HG02571 (cell line): ENCODE measurements at regions not wholly inside any gene's neighbourhood (a gene's known extent, or its start where the extent isn't known, plus 50 kb on each side); places are given as distances from the start of the nearest gene placed in this dataset.

Source experiments
- ATAC-seq: cut with Tn5 transposase; IDR thresholded peaks from one replicate; pipeline ENCODE4 v1.9.1; 2021; ENCODE audit warnings: mild to moderate bottlenecking, moderate library complexity; ENCODE audit not compliant: unreplicated experiment

DNA sequence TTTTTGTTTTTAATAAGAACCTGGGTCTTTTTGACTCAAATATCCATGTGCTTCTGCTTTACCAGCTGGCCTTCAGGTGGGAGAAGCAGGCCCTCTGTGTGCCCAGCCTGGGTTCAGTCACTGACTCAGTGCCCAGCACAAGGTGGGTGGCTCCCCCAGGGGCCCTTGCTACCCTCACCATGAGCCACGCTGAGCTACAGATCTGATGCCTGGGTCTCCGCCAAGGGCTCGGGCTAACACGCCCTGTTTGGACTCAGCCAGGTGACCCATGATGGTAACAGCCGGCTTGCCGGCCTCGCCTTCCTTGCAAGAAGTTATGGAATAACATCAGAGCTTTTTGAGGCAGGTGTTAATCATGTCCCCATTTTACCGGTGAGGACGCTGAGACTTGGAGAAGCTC, 109.5 kb upstream of the NLRP1 start:
- ATAC-seq: no peak

DNA sequence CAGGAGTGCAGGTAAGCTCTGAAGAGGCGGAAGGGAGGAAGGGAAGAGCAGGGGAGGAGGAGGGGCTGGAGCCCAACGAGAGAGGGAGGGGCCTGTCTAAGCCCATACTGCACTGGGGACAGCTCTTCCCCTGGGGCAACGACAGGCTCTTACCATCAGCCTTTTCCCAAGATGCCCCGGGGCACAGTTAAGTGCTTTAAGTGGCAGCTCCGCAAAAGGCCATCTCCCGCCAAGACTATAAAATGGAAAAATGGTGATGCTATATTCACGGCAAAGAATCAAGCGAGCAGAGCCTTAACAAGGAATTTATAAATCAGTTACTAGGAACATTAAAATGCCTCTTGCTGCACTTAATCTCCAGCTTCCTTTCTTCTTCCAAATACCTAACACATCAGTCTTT, 110.2 kb upstream of the NLRP1 start:
- no peak for ATAC-seq

DNA sequence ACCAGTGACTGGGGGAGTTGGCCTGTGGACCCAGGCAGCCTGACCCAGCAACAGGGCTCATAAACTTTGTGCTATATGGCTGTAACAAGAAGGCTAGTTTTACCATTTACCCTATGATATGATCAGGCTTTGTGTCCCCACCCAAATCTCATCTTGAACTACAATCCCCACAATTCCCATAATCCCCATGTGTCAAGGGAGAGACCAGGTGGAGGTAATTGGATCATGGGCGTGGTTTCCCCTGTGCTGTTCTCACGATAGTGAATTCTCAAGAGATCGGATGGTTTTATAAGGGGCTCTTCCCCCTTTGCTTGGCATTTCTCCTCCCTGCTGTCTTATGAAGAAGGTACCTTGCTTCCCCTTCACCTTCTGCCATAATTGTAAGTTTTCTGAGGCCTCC, 111.2 kb upstream of the NLRP1 start:
- ATAC-seq: no peak

DNA sequence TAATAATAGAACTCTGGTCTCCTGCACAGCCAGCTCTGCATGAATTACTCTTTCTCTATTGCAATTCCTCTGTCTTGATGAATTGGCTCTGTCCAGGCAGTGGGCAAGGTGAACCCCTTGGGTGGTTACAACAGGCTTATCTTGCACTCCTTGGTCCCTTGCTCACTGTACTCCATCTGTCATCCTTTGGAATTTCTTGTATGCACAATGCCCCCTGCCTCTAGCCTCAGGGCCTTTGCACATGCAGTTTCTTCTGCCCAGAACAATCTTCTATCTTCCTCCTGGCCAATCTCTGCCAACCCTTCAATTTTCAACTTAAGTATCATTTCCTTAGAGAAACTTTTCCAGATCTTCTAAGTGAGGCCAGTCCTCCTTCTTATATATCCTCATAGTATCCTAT, 114.7 kb upstream of the NLRP1 start:
- no peak for ATAC-seq

DNA sequence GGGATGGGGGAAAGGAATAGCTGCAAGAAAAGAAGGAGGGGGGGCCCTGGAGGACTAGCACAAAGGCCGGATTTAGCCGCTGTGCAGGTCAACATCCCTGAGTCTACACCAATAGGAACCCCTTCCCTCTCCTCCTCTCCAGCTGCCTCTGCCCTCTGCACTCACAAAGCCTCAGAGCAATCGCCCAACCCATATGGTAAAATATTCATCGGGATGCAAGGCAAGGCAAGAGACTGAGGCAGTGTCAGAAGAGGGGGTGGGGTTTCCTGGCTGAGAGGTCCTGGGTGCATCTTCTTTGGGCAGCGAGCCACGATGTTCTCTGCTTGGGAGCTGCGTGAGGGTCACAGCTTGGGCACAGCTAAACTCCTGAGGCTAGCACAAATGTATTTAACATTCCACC, 115.5 kb upstream of the NLRP1 start:
- ATAC-seq: no peak

DNA sequence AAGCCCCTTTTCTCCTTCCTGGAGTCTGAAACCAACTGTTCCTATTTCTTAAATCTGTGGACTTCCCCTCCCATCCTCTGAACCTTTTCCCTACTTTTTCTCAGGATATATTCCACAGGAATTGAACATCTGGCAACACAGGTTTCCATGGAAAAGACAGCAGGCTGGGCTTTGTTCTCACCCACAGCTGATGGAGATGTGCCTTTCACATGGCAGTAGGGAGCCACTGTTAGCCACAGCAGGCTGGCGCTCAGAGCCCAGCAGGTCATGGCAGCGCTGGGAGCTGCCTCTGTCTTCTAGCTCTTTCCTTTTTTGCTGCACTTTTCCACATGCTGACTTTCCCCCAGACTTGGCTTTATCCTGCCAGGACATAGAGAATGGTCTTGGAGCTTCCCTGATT, 116.4 kb upstream of the NLRP1 start:
- no peak for ATAC-seq

DNA sequence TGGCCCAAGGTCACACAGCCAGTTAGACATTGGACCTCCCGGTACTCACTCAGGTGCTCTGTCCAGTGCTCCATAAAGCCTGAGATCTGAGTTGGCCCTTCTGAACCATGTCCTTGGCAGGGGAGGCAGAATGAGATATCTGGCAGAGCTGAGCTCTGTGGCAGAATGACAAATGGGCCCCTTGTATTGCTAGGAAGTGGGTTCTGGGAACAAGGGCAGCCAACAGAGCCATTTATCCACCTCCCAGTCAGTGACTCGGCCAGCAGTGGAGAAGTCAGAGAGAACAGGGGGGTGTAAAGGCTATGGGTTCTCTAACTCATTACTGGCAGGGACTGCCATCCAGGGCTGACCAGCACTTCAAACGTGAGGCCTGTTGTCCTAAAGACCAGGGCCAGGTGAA, 117.1 kb upstream of the NLRP1 start:
- no peak for ATAC-seq

DNA sequence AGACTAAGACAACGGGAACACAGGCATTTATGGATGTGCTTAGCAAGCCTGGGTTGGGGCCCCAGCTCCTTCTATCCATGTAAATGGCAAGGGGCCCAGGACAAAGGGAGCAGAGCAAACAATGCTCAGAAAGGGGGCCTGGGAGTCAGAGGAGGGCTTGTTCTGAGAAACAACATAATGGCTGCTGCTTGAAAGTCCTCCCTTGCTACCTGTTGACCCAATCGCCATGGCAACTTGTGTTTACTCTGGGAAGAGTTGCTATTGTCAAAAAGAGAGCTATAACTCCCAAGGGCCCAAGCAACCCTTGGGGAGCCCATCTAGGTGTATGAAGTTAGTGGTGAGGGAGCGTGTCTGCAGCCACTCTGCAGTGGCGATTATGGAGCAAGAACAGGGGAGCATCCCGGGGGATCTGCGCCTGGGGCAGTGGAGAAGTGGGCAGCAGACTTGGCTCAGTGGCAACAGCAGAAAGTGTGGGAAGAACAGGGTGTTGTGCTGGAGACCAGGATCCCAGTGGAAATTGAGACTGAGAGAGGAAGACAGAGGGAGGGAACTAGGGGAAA, 118.7 kb upstream of the NLRP1 start:
- ATAC-seq: no peak

DNA sequence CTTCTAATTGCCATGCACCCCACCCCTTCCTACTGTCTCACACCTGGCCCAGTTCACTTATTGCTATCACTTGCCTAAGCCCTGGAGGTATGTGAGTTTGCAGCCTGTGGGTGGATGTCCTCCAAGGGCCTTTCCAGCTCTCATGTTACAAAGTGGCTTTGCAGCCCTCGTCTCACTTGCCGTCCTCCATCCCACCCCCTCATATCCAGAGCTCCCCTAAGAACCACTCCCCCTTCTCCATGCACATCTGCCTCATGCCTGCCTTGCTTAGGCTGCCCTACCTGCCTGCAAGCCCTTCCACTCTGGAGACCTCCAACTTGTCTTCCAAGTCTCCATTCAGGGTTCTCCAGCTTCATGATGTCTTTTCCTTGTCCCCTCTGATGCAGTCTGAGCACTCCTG, 119.4 kb upstream of the NLRP1 start:
- no peak for ATAC-seq

DNA sequence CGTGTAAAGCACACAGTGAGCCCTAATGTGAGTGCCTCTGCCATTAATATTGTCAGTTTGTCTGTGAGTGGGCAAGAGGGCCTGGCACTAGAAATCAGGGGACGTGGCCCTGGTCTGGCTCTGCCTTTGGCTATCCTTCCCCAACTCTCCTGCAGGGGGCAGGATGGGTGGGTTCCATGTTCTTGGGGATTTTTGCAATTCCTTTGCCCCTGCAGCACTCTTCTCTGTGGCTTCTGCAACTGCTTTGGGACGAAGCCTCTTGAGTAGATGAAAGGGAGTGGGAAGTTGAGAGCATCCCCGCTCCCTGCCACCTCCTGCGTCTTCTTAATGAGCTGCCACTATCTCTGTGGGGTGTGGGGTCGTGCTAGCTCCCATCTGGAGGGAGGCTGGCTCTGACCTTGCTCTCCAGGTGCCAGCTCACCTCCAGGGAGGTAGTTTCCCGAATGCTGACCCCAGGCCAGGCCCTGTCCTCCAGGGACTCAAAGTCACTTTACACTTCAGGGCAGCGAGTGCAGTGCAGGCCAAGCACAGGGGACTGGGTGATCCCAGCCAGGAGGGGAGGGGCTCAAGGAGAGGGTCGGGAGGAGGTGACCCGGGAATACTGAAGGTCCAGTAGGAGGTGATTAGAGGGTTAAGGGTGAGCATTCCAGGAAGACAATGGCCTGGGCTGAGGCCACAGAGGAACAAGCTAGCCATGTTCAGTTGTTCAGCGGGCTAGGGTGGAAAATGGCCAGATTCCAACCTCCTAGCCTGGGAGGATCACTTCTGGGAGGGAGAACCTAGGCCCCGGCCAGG, 121.0 kb upstream of the NLRP1 start:
- no peak for ATAC-seq

DNA sequence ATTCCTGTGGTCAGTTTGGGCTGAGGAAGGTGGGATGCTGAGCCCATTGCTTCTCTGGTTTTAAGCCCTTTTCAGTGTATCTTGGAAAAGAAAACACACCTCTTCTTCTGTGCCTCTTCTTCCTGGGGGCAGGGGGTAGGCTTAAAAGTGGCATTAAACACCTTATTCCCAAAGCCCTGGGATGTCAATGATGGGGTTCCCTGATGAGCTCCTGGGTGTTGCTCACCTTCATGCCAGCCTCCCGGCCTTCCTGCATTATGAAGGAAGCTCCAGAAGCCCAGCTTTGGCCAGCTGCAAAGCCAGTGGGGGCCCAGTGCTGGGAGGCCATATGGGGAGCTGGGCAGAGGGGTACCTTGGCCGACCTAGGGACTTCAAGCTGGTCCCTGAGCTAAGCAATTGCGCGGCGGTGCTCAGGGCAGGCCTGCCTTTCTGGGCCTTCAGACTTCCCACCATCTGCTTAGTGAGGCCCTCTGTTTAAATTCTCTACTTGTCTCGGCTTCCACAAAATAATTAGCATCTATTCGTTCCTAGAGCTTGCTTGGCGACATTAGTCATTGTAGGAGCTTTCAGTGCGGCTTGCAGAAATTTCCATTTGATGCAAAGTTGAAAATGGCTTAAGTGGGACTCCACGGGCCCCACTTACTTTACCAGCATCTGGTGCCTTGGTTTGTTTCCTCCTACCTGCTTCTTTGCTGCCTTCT, 121.7 kb upstream of the NLRP1 start:
- no peak for ATAC-seq

DNA sequence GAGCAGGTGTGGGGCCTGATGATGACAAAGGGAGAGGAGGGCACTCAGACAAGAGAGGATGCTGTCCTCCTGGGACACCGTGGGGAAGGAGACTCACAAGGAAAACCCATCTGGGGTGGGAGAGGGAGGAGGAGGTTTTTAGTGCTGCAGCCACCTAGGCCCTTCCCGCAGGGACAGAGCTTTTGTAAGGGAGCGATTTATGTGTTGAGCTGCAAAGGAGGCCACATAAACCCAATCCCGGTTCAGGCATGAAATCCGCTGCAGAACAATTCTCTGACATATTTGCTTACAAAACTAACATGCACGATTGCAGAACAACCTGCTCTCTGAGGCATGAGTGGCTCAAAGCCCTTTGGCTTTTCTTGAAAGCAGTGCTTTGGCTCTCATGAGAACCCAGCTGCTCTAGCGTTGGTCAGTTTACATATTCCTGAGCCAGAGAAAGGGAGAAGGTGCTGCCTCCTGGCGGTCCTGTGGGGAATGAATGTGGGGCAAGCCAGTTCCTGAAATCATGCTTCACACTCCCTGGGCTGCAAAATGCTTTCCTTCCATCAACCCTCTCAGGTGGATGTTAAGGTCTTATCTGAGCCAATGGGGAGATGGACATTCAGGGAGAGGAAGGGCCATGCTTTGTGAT, 122.4 kb upstream of the NLRP1 start:
- no peak for ATAC-seq

DNA sequence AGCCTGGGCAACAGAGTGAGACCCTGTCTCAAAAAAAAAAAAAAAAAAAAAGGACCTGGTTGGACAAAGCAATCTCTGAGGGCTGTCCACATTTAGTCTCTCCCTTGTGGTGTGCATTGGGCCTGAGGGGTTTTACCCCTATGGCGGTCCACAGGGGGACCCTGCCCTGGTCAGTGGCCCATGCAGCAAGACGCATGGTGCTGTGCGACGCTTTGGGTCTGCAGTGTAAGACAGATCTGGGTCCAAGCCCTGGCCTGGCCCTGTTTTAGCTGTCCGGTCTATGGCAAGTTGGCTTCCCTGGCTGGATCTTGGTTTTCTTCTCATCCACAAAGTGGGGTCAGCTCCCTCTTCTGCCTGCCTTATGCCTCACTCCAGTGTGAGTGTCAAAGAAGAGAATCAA, 123.2 kb upstream of the NLRP1 start:
- no peak for ATAC-seq

DNA sequence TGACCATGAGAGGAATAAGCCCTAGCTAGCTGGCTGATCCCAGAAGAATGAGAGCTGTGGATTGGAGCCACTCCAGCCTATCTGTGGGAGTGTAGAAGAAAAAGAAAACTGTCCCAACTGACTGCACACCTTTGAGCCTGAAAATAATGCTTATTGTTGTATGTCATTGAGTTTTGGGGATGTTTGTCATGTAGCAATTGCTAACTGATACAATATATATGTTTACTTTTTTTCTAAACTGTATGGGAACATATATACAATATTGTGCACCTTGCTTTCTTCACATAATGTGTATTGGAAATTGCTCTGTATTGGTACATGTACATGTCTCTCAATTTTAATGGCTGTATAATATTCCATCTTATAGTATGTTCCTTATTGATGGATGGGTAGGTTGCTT, 124.0 kb upstream of the NLRP1 start:
- no peak for ATAC-seq

DNA sequence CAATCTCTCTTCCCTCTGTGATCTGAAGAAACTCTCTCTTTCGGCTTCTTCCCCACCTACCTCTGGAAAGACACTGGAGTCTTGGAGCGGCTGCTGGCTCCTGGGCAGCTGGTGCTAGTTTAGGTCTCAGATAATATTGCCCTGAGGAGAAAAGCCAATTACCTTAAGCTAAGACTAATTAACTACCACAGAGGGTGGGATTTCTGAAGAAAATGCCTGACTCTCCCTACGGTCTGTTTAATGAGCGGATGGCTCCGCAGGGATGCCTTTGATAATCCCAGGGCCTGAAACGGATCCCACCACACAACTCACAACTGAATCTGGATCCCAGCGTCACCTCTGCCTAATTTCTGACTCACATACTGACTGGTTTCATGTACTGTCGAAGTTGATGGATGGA, 127.0 kb upstream of the NLRP1 start:
- no peak for ATAC-seq

DNA sequence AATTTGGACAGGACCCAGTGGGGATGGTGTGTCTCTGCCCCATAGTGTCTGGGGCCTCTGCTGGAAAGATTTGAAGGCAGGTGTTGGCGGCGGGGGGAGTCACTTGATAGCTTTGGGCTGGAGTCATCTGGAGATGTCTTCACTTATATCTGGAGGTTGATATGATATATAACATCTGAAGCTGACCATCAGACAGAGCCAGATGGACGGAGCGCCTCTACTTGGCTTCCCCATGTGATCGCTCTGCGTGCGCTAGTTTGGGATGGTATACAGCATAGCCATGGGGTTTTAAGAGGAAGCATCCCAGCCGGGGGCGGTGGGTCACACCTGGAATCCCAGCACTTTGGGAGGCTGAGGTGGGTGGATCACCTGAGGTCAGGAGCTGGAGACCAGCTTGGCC, 130.7 kb upstream of the NLRP1 start:
- no peak for ATAC-seq

DNA sequence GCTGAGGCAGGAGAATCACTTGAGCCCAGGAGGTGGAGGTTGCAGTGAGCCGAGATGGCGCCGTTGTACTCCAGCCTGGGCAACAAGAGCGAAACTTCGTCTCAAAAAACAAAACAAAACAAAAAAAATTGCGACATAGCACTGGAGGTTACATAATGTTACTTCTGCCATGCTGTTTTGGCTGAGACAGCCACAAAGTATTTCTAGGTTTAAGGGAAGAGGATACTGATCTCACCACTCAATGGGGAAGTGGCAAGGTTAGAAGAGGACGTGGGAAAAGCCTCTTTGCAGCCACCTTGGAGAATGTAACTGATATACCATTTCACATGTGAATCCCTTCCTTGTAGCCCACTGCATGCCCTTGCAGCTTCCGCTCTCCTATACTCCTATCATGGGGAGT, 131.2 kb upstream of the NLRP1 start:
- no peak for ATAC-seq

DNA sequence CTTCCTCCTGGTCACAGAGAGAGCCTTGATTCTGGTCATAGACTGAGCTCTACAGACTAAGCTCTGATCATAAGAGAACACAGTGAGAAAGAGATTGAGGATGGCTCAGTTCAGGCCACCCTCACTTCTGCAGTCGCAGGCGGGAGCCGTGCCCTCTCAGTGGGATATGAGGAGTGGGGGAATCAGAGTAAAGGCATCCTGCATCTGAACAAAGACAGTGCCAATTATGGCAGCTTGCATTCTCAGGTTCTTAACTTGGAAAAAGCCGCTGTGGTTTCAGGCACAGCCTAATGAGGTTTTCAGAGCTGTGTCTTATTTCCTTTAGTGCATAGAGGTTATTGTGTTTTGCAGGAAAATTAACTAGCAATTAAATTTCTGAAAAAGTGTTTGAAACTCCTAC, 134.4 kb upstream of the NLRP1 start:
- no peak for ATAC-seq

DNA sequence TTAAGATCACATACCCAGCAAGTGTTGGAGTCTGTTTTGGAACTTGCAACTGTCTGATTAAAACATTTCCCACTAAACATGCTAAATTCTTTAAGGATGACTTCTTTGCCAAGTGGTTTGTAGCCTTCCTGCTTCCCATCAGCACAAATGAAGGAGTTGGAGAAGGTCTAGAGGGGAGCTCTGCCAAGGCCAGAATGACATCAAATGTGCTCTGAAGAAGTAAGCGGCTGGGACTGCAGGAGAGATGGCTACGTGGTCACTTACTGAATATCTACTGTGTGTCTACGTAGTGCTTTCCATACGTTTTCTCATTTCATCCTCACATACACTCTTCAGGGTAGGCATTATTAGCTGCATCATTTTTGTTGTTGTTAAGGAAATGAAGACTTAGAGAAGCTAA, 135.7 kb upstream of the NLRP1 start:
- ATAC-seq: no peak

DNA sequence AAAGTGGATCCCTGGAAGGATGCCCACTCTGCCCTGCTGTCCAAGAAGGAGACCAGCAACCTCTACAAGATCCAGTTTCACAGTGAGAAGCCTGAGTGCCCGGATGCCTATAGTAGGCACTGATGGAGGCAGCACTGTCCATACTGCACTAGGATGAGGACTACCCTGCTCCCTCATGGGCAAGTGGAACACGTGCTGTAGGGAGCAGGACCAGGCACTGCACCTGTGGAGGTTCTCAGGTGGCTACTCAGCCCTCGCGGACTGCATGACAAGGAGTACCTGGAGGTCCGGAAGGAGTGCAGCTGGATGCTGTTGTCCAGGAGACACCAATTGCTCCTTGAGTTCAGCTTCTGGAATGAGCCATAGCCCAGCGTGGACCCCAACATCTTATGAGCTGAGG, 146.1 kb upstream of the NLRP1 start:
- no peak for ATAC-seq

DNA sequence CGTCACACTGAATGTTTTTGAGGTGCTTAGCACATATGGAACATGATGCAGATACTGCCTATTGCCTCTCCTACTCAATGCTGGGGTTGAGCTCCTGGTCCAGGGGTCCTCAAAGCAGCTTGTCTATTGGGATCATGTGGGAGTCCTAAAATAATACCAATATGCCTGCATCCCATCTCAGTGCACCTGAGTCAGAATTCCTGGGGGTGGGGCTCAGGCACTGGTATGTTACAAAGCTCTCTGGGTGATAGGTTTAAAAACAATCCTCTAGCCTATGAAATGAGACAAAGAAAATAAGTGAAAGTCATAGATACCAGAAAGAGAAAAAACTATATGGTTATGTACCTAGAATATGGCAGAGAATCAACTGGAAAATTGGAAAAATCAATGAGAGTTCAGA, 156.6 kb upstream of the NLRP1 start:
- no peak for ATAC-seq

DNA sequence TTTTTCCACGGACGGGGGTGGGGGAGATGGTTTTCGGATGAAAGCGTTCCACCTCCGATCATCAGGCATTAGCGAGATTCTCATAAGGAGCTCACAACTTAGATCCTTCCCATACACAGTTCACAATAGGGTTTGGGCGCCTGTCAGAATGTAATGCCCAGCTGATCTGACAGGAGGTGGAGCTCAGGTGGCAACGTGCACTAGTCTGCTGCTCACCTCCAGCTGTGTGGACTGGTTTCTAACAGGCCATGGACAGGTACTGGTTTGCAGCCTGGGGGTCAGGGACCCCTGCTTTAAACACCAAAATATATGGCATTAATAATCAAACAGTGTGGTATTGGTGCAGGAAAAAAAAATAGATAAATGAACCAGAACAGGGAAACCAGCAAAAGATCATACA, 157.5 kb upstream of the NLRP1 start:
- no peak for ATAC-seq
